ENCODE measurements at regions not wholly inside any gene's neighbourhood (a gene's known extent, or its start where the extent isn't known, plus 50 kb on each side); places are given as distances from the start of the nearest gene placed in this dataset.

DNA sequence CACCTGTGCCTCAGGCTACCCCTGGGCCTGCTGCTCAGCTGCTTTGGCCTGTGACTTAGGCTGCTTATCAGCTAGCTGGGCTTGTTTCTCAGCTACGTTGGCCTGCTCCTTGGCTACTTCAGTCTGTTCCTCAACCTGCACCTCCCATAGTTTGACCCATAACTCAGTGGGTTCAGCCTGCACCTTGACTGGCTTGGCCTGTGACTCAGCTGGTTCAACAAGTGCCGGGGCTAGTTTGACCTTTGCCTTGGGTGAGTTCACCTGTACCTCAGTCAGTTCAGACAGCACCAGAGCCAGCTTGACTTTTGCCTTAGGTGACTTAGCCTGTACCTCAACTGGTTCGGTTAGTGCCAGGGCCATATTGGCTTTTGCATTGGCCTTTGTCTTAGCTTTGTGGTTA, 171.2 kb downstream of the MSN start (continued):
- TF ChIP-seq ELF4 (CRISPR knock-in tag; IDR thresholded peaks at IDR 0.05; ENCODE audit: borderline replicate concordance) (no peak), MAFG (CRISPR knock-in tag; IDR thresholded peaks at IDR 0.05) (no peak)
- TF ChIP-seq, protein P1, sequence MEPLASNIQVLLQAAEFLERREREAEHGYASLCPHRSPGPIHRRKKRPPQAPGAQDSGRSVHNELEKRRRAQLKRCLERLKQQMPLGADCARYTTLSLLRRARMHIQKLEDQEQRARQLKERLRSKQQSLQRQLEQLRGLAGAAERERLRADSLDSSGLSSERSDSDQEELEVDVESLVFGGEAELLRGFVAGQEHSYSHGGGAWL (CRISPR knock-in tag; IDR thresholded peaks at IDR 0.05), result no peak

DNA sequence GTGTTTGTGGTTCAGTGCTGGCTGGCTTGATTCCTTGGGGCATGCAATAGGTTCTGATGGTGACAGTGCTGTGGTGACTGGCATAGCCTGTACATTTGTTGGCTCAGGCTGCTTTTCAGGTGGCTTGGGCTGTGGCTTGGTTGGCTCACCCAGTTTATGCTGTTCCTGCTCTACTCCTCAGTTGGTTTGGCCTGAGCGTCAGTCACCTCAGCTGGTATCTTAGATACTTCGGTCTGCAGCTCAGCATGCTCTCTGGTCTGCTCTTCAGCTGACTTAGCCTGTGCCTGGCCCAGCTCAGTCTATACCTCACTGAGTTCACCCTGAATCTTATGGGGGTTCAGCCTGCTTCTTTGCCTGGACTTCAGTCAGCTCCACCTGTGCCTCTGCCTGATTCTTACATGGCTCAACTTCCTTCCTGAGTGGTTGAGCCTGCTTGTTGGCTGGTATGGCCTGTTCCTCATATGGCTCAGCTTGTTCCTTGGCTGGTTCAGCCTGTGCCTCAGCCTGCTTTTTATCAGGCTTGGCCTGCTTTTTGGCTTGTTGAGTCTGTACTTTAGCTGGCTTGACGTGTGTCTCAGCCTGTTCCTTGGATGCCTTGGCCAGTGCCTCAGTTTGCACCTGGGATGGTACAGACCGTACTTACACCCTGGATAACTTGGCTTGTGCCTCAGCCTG, 170.6 kb downstream of the MSN start:
- no peaks in the 10 kb centered on the region for H3K36me3 ChIP-seq (replicated peaks in 1 of 2; ENCODE audit: control insufficient read depth in 1 of 2, insufficient read depth in 2 of 2, low read length in 2 of 2)
- H4K20me1 ChIP-seq (ENCODE audit: insufficient read depth, low read length), result no peaks in the 10 kb centered on the region
- H3K4me3 ChIP-seq (replicated peaks in 1 of 3; ENCODE audit: insufficient read depth in 1 of 3, low read depth in 2 of 3, low read length in 3 of 3), result no peak overlapping the region
- no peak for DNase-seq (ENCODE audit: low spot score)
- ChIA-PET CTCF (ENCODE audit: low intra/inter-chr PET ratio, low total read pairs) (no interaction called here), POLR2A (no interaction called here)
- H3K4me2 ChIP-seq (ENCODE audit: low read depth, low read length), result no peak overlapping the region
- H3K9ac ChIP-seq (ENCODE audit: insufficient read depth, low read depth, low read length), result no peak overlapping the region
- TF ChIP-seq, protein P2, sequence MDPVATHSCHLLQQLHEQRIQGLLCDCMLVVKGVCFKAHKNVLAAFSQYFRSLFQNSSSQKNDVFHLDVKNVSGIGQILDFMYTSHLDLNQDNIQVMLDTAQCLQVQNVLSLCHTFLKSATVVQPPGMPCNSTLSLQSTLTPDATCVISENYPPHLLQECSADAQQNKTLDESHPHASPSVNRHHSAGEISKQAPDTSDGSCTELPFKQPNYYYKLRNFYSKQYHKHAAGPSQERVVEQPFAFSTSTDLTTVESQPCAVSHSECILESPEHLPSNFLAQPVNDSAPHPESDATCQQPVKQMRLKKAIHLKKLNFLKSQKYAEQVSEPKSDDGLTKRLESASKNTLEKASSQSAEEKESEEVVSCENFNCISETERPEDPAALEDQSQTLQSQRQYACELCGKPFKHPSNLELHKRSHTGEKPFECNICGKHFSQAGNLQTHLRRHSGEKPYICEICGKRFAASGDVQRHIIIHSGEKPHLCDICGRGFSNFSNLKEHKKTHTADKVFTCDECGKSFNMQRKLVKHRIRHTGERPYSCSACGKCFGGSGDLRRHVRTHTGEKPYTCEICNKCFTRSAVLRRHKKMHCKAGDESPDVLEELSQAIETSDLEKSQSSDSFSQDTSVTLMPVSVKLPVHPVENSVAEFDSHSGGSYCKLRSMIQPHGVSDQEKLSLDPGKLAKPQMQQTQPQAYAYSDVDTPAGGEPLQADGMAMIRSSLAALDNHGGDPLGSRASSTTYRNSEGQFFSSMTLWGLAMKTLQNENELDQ (CRISPR knock-in tag; IDR thresholded peaks at IDR 0.05; ENCODE audit: borderline replicate concordance), result no peak
- TF ChIP-seq SRY (CRISPR knock-in tag; IDR thresholded peaks at IDR 0.05) (no peak), ZSCAN29 (CRISPR knock-in tag; conservative IDR thresholded peaks at IDR 0.05) (no peak), MTF2 (CRISPR knock-in tag; IDR thresholded peaks at IDR 0.05; ENCODE audit: borderline replicate concordance) (no peak)
- TF ChIP-seq, protein P3, sequence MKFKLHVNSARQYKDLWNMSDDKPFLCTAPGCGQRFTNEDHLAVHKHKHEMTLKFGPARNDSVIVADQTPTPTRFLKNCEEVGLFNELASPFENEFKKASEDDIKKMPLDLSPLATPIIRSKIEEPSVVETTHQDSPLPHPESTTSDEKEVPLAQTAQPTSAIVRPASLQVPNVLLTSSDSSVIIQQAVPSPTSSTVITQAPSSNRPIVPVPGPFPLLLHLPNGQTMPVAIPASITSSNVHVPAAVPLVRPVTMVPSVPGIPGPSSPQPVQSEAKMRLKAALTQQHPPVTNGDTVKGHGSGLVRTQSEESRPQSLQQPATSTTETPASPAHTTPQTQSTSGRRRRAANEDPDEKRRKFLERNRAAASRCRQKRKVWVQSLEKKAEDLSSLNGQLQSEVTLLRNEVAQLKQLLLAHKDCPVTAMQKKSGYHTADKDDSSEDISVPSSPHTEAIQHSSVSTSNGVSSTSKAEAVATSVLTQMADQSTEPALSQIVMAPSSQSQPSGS (CRISPR knock-in tag; IDR thresholded peaks at IDR 0.05), result no peak
- TF ChIP-seq, protein P4, sequence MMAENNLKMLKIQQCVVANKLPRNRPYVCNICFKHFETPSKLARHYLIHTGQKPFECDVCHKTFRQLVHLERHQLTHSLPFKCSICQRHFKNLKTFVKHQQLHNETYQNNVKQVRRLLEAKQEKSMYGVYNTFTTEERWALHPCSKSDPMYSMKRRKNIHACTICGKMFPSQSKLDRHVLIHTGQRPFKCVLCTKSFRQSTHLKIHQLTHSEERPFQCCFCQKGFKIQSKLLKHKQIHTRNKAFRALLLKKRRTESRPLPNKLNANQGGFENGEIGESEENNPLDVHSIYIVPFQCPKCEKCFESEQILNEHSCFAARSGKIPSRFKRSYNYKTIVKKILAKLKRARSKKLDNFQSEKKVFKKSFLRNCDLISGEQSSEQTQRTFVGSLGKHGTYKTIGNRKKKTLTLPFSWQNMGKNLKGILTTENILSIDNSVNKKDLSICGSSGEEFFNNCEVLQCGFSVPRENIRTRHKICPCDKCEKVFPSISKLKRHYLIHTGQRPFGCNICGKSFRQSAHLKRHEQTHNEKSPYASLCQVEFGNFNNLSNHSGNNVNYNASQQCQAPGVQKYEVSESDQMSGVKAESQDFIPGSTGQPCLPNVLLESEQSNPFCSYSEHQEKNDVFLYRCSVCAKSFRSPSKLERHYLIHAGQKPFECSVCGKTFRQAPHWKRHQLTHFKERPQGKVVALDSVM (CRISPR knock-in tag; IDR thresholded peaks at IDR 0.05), result no peak
- no peaks in the 10 kb centered on the region for H3K79me2 ChIP-seq (ENCODE audit: insufficient read depth, low read length)
- H2AFZ ChIP-seq (ENCODE audit: low read length), result no peak overlapping the region
- FAIRE-seq, result no peak
- H3K4me1 ChIP-seq (ENCODE audit: insufficient read depth, low read length), result no peaks in the 10 kb centered on the region
- BruUV-seq (replicated peaks), result no TSS peak
- in situ Hi-C loops (cut with HindIII; ENCODE audit: extremely low pct_ligation_motif_present, low pct_unique_long_range_greater_than_20kb) (no loop called here), intact Hi-C loops (cut with micrococcal nuclease; ENCODE audit: unreplicated experiment) (no loop called here)
- no peaks in the 10 kb centered on the region for H3K9me3 ChIP-seq (ENCODE audit: low read length)
- H3K27ac ChIP-seq (ENCODE audit: extremely low read length, insufficient read depth, low read length), result no peak overlapping the region
- no peak for ATAC-seq
- H3K27me3 ChIP-seq (ENCODE audit: control insufficient read depth in 1 of 2, insufficient read depth in 2 of 2, low read length in 2 of 2), result no peaks in the 10 kb centered on the region
- WGBS (ENCODE audit: low lambda C conversion rate), result 7% methylated on average over 2 of the region's 4 CpGs

Data from HepG2 (cell line).